GM19467 (cell line): ENCODE measurements at regions not wholly inside any gene's neighbourhood (a gene's known extent, or its start where the extent isn't known, plus 50 kb on each side); places are given as distances from the start of the nearest gene placed in this dataset.

Source experiments
- ATAC-seq: cut with Tn5 transposase; IDR thresholded peaks from one replicate; pipeline ENCODE4 v1.9.1; 2021; ENCODE audit warnings: mild to moderate bottlenecking, moderate library complexity; ENCODE audit not compliant: unreplicated experiment

DNA sequence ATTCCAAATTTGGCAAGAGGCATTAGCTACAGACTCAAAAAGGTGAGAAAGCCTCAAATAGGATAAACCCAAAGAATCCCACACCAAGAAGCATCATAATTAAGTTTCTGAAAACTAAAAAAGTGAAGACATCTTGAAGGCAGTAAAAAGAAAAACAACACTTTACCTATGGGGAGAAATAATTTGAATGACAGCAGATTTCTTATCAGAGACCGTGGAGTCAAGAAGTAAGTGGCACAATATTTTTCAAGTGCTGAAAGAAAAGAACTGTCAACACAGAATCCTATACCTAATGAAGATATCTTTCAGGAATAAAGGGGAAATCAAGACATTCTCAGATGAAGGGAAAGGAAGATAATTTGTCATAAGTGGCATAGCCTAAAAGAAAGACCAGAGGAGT, 193.3 kb upstream of the CHD6 start:
- ATAC-seq: no peak

DNA sequence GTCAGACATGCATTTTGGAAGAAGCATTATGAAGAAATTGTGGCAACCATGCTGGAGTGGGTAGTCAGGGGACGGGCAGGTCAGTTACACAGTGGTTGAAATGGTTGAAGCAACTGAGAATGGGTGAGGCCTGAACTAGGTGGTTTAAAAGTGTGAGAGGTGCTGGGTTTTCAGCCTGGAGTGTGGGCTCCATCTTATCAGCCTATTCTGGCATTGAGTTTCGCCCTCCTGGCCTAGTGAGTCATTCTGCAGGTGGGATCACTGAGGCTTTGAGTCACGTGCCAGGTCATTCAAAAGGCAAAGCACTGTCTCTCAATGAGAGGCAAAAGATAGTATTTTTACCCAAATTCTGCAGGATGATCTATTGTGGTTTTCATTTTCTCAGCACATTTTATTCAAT, 181.9 kb upstream of the CHD6 start:
- no peak for ATAC-seq

DNA sequence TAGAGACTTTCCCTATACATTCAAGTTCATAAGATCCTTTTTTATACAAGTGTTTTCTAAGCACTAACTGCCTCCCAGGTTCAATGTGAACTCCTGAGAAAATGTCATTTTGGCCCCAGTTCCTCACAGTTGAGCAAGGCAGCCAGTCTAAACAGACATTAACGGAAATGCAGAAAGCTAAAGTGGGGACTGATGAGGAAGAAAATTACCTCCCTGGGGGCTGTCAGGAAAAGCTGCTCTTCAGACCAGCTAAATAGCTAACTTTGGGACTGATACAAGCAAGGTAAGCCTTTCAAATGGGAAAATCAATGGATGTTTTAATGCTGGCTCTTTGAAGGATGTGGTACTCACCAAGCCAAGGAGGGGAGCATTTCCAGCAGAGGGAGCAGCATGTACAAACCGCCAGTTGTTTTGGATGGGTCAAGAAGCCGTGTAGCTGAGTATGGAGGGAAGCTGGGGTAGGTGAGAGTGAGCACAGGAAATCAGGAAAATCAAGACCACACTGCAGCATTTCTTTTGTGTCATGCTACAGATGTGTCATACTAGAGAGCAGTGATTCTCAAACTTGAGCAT, 180.8 kb upstream of the CHD6 start:
- no peak for ATAC-seq

DNA sequence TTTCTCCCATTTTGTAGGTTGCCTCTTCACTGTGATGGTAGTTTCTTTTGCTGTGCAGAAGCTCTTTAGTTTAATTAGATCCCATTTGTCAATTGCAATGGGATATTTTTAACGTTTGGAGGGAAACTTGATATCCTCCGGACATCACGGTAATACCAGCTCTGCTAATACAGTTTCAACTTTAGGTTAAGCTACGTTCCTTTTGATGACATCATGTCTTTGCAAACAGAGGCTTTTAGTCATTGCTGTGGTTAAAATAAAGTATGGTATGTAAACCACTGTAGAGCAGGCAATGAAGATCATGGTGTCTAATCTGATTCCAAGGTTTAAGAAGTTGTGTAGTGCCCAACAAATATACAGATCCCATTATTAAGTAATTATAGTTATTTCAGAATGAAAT, 168.0 kb upstream of the CHD6 start:
- no peak for ATAC-seq

DNA sequence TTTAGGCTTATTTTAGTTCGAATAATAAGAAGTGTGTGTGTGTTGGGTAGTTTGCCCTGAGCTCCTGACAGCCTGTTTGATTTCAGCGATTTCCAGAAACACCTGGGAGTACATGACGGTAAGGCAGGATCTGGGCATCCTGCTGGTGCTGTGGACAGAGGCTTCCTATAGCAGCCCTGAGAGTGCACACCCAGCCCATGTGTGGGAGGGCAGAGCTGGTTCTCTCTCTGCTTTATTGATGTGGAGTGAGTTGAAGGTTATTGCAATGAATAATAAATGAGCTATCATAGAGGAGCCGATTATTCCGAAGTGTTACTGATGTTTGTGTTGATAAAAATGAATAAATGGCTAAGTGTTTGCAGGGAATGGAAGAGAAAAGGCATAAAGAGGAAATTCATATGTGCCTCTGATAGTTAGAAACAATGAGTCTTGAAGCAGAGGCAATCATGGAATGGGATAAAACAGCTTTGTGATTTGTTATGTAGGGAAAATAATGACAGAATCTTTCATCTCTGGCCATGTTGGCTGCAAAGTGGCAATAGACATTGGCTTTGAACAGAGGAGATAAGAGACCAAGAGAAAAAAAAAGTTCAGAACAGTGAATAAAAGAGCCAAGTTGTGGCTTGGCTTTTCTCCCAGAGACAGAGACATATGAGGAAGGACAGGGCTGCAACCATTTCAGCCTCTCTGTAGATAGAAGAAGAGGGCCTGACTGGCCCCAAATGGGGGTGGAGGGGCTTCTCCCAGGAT, 166.2 kb upstream of the CHD6 start:
- no peak for ATAC-seq

DNA sequence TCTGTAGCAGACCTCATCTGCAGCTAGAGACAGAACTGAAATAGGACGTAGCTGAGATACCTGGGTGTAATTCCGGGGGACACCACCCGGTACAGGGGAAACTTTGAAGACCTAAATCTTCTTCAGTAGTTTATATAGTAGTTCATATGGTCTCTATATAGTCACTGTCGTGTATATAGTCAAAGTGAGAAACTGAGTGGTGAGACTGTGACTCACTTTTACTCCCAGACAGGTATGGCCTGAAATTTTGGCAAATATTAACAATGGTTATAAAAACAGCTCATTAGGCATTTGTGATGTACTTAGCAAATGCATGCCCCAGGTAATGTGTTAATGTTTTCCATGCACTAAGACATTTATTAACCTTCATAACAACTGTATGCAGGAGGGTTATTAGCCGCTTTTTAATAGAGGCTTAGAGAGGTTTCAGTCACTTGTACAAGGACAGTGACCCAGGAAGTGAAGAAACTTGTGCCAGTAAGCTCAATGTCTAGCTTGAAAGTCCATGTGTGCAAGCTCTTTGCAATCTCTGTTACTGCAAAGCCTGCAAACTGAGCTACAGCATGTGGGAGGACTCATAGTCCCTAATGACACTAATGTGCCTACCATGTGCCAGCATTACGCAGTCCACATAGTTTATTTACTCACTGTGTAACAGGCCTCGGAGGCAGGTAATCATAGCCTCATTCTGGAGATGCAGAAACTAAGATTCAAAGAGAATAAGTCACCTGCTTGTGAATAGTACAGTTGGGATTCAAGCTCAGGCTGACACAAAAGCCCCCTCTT, 165.4 kb upstream of the CHD6 start:
- peak; percentile 74 for ATAC-seq

DNA sequence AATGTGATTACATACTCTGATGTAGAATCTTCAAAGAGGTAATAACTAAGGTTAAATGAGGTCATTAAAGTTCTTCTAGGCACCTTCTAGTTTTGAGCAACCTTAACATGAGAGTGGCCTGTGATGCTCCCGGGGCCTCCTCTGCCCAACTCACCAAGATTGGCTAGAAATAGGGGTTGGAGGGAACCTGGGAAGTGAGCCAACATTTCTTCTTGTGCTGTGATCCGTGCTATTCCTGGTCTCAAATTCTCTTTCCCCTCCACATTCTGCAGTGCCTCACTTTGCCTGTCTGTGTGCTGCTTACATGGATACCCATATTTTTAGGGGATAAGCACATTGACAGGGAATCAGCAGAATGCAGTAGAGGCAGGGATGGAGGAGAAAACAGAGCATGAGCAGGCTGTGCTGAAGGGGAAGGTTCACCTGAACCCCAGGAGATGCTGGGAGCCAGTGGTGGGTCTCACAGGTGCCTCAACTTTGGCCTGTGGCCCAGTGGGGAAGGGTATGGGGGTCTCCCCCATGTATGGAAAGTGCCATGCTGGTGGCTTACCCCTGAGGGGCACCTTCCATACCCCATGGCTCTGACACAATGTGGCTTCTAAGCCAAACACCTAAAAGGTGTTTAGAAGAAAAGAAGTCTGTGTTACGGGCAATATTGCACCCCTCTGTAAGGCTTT, 164.7 kb upstream of the CHD6 start:
- no peak for ATAC-seq

DNA sequence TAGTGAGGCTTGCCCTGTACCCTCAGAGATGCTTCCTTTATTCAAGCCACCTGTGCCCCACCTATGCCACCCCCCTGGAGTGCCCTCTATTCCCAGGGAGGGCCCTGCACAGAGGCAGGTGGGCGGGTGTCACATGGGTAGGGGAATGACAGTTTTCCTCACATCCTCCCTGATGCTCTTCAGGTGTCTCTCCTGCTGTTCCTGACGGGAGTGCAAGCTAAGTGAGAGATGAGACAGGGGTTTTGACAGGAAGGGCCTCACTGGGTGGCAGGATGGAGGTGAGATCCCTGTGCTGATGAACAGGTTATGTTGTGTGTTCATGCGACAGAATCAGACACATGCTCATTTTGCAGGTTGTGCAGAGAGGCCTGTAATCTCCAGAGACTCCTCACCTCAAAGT, 164.1 kb upstream of the CHD6 start:
- no peak for ATAC-seq

DNA sequence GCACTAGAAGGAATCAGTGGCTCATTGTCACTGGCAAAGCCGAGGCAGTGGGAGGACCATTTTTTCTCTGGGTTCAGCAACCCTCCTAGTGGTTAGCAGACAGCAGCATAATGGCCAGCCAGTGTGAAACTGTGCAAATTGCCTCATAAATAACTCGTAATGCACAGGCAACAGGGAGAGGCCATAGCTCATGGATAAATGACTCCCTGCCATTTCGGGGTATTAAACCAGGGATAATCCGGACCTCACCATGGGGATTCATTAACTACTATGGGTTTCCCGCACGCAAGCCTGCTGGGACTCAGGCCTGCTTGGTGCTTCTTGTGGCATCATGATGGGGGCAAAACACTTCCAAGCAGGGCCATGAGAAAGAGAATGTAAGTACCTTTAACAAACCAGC, 158.2 kb upstream of the CHD6 start:
- ATAC-seq: no peak

DNA sequence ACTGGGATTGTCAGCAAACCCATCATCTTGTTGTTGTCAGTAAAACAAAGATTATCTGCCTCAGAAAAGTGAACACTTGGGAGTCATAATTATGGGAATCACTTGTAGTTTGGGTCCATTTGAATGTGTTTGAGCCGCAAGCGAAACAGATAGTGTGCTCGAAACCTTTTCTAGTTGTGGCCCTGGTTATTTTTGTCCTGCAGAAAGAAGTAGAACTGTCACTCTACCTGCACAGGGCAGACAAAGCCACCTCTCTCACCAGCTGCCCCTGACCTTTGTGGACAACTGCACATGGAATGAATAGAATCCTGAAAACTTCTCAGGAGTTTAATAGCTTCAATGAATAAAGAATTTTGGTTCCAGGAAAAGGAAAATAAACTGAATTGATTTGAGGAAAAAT, 156.1 kb upstream of the CHD6 start:
- ATAC-seq: no peak

DNA sequence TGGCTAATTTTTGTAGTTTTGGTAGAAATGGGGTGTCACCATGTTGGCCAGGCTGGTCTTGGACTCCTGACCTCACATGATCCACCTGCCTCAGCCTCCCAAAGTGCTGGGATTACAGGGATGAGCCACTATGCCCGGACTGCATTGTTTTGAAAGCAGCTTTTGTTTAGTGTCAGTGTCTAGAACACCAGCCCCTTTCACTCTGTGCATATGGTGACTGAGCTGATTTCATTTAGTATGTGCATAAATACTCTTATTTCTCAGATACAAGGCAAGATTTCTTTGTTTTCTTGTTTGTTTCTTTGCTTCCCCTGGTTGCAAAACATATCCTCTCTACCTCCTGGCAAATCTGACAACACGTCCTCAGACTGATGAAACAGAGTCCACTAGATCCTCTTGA, 152.8 kb upstream of the CHD6 start:
- ATAC-seq: no peak

DNA sequence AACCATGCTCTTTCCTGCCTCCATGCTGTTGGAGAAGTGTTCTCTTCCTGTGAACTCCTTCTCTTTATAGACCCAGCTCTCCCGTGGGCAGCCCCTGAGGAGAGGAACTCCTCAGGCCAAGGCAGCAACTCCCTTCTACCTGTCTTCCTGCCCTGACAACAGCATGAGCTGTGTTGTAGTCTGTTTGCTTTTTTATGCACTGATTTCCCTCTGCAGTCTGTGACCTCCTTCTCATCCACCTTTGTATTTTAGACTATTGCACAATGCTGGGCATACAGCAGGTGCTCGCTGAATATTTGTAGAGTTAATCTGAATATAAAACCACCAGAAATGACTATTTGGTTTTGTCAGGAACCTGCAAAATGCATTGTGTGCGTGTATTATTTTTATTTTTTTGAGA, 152.2 kb upstream of the CHD6 start:
- ATAC-seq: no peak

DNA sequence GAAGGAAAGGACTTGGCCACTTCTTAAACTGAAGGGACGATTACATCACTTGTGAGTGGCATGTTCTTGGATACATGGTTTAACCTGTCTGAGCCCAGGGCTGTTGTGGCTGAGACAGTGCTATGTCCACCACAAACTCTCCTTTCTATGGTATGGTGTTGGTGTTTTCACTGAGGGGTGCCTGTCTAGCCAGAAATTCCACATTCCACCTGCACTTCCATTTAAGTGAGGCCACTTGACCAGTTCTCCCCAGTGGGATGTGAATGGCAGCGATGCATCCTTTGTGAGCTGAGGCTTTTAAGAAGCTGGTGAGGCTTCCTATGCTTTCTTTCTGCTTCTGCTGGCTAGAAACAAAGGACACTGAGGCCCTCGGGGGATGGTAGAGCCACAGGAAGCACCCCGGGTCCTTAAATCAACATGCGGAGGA, 151.4 kb upstream of the CHD6 start:
- no peak for ATAC-seq

DNA sequence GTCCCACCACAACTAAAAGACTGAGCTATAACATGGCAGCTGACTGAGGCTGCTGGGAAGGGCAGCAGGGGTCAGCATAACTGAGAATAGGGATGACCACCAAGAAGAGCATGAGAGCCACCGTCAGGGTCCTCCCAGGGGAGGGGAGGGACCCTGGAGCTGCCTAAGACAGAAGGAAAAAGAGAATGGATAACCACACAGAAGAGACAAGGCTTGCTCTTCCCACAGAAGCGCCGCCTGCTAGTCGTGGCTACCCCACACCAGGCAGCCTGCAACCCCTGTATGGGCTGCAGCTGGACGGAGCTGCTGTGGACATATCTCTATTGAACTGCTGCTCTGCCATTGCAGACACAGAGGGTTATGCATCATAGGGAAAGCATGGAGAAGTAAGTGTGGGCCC, 132.0 kb upstream of the CHD6 start:
- ATAC-seq: no peak

DNA sequence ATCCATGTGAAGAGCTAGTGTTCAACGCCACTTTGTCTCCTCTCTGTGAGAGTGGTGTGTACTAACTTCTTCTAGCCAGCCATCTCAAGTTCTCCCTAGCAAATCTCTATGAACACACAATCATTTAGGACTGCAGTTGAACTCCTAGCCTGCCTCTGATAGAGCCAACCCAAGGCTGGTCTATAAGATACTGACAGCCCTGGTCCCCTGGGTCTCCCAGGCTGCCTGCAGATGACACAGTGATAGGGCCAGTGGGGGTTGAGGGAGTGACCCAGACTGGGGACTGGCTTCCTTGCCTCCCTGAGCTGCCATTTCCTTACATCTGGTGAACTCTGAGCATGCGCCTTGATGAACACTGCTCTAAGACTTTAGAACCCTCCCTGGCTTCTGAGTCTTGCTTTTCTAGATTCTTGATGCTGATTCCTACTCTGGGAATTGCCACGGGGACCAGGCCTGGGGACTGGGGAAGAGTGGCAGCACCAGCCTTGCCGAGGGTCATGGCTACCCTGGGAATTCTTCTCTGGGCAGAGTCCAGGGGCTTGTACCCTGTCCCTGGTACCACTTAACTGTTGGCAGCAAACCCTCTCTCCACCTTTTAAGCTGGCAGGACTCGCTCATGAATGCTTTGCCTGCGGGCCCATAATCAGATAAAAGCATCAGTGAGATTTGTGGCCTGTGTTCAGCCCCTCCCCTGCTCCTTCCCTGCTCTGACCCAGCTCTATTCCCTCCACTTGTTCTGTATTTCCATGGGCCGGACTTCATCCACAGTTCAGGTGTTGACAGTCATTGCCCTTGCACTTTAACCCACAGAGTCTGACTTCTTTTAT, 130.8 kb upstream of the CHD6 start:
- no peak for ATAC-seq

DNA sequence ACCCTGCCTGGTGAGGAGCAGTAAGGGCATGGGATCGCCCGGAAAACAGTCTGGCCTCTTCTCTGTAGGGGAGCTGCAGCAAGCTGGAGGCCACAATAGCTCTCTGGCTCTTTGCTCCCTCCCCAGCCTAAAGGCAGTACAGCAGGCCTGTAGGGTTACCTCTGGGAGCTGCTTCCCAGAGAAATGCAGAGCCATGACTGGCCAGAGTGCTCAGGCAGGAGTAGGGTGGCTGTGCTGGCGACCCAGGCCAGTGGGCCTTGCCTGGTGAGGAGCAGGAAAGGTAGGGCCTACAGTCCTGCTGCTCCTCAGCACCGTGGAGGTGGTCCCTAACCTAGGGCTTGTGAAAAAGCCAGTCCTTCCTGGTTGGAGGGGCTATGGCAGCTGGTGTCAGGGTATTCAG, 129.9 kb upstream of the CHD6 start:
- no peak for ATAC-seq

DNA sequence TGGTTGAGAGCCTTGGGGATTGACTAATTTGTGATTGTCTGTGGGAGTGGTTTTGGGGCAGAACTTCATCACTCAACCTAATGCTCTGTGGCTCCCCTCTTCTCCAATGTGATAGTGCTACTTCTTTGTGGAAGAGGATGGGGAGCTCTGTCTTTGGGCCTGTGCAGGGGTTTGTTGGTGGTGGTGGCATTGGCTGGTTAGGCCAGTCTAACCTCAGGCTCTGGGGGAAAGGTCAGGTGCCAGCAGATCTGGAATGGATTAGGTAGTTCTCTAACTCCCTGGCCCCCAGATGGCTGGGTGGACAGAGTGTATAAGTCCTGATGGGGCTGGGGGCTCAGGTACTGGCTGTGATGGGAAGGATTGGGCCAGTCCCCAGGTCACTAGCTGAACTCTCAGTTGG, 129.0 kb upstream of the CHD6 start:
- no peak for ATAC-seq

DNA sequence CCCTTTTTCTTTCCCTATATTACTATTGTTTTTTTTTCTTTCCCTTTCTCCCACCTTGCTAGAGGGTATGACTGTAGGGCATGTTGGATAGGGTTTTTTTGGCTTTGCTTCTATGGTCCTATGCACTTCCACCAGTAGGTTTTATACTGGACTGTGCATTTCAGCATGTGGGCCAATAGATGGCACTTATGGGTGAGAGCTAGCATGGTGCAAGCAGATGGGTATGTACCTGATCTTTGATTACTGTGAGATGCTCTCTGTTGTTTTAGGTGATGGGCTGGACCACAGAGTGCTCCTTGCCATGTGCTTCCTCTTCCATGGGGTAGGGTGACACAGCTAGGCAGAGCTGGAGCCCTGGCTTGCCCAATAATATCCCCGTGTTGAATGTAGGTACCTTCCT, 128.5 kb upstream of the CHD6 start:
- ATAC-seq: no peak

DNA sequence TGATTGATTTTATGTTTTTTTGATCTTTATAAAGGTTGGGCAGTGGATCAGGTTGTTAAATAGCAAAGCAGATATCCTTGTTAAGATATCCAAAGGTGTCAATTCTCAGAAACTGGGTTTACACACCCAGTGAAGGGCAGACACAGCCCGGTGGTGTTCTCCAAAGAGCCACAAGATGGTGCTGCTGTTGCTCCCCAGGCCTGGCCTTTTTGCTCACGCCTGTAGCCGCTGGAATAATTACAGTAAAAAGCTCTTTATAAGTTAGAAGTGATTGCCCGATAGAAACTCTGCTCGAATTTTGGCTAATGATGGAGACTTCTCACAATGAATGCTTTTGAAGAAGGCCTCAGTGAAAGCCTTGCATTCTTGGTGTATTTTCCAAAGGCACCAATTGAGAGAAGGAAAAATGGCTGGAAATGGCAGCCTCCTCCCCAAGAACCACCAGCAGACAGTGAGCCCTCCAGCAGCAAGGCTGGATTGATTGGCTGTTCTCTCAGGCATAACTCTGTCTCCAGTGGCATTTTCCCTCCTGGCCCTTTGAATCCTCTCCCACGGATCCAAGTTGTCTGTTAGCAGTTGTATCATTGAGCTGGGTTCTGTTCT, 120.5 kb upstream of the CHD6 start:
- ATAC-seq: no peak

DNA sequence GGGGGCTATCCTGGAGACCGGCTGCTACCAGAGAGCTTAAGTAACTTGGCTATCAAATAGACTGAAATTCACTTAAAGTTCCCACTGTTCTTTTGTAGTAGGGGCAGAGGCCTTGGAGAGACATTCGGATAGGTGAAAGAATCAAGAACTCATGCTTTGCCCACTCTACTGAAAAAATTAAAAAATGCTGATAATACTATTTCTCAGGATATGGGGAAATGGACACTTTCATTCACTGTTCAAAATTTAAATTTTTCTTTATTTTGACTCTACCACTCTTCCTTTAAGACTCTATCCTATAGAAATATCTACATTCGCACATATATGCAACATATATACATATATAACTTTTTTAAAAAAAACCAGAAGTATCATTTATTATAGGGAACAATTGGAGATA, 117.8 kb upstream of the CHD6 start:
- no peak for ATAC-seq
